ENCODE measurements at regions not wholly inside any gene's neighbourhood (a gene's known extent, or its start where the extent isn't known, plus 50 kb on each side); places are given as distances from the start of the nearest gene placed in this dataset.

DNA sequence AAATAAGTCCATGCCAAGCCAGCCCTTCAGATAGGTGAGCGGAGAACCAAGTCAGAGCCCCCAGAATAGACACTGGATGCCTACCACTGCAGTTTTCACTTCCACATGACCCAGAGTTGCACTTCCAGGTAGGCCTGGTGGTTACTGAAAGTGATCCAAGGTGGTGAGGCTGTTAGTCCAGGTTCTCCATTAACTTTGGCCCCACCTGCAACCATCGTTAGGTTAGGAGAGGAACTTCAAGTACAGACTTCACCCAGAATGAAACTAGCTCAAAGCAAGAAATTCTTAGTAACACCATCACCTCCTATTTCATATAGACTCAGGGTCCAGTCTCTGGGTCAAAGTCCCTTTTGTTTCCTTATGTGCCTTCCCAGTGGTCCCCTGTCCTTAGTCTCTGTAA, 293.1 kb upstream of the ID2 start:
- DNase-seq (ENCODE audit: low spot score): no peak
- no peak for ATAC-seq

DNA sequence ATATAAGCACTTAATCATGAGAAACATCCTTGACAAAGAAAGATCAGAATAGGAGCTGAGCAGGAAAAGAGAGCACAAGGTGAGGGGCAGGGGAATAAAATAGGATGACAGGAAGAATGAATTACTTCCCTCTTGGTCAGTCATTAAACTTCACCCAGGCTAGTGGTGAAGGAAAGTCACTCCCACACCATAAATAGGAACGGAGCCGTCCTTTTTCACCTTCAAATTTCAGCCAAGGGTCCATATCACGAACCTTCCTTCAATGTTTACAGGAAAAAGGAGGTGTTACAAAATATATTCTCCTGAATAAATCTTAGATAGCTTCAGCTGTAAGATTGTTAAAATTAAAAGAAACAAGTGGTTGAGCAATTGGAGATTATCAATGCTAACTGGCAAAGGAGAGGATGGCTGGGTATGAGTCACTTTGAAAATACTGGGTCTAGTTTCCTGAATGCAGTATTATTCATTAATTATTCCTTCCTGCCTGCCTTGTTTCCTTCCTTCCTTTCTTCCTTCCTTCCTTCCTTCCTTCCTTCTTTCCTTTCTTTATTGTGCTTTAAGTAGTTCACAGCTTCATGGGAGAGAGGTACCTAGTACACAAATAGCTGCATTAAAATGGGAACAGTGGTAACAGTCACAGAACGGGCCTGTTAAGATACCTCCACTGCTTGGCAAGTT, 292.3 kb upstream of the ID2 start:
- no peak for DNase-seq (ENCODE audit: low spot score)
- no peak for ATAC-seq

DNA sequence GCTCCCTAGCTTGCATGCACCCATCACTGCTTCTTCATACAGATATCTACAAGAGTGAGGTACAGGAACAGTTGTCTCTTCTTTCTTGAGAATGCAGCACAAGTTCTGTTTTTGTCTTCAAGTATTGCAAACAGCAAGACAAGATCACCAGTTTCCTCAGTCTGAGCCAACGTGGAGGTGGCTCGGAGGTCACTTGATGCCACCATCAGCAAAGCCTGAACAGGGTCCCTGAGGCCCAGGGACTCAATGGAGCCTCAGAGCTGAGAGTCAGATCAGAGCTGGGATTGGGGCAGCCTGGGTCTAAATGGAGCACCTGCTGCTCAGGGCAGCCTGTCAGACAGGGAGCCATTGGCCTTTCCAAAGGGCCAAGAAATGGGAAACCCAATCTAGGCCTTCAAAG, 290.7 kb upstream of the ID2 start:
- DNase-seq (ENCODE audit: low spot score) (no peak), ATAC-seq (no peak)

GRCh38 chr2:8391584-8391983, 290.3 kb upstream of the ID2 start:
- no peak for DNase-seq (ENCODE audit: low spot score)

GRCh38 chr2:8392098-8392866, 289.6 kb upstream of the ID2 start:
- DNase-seq (ENCODE audit: low spot score) (peak; percentile 85), ATAC-seq (peak; percentile 92)

More at GRCh38 chr2:8391584-8391983, 290.3 kb upstream of the ID2 start:
- ATAC-seq: no peak

DNA sequence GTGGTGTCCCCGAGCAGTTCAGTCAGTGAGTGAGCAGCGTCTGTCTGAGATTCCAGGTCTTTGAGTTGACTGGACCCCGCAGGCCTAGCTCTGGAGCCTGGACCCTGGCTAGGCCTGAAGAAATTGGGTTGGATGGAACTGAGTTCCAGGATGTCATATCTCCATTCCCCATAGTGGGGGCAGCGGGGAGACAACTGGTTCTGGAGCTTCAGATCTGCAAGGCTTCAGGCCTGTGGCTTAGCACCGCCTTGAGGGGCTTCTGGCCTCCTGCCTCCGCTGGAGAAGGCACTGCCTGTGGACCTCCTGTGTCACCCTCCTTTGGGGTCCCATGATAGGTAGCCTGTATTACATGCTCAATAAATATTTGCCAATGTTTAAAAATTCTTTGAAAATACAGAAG, 288.4 kb upstream of the ID2 start:
- DNase-seq (ENCODE audit: low spot score) (no peak), ATAC-seq (no peak)

- ATAC-seq (no peak), DNase-seq (ENCODE audit: low spot score) (no peak)
Observed at GRCh38 chr2:8394131-8394530, 287.7 kb upstream of the ID2 start.

DNA sequence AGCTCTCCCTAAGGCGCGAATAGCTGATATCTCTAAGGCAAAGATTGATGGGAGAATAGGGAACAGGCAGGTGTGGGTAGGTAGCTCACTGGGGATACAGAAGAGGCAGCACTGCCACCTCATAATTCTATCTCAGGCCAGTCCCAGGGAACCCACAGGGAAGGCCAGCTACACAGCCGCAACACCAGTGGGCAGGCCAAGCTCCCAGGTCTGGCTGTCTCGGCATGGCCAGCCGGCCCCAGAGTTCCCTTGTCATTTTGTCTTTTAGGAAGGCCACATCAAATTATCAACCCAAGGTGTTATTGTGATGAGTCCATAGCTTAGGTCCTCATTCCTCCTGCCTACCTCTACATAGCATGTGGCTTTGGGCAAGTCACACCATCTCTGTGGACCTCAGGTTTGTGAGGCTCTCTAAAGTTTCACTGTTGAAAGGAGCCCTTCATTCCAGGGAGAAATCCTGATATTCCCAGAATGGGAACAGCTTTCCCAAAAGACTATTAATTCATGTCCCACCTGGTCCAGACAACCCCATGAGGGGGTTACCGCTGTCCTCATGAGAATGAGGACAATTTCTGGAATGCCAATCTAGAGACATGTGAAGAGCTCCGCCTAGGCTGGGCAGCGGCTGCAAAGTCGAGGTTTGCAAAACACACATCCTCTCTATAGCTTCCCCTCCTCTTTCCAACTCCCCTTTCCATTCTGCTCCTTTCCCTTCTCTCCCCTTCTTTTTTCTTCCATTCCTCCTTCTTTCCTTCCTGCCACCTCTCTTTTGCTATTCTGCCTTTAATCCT, 287.1 kb upstream of the ID2 start:
- no peak for DNase-seq (ENCODE audit: low spot score)
- no peak for ATAC-seq

DNA sequence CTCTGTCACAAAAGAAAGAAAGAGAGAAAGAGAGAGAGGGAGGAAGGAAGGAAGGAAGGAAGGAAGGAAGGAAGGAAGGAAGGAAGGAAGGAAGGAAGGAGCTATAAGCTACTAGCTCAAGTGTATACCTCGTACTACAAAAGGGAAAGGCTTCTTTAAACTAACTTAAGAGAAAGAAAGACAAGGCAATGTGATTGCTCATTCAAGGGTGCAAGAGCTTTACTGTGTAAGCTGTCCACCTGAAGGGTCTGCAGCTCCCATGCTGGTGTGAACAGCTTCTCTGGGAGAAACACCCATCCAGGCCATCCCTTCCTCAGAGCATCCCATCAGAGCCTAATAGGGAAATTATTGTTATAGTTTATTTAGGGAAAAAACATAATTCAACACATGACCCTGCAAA, 286.1 kb upstream of the ID2 start:
- ATAC-seq: no peak
- no peak for DNase-seq (ENCODE audit: low spot score)

GRCh38 chr2:8398040-8398668, 283.7 kb upstream of the ID2 start:
- no peak for ATAC-seq
- DNase-seq (ENCODE audit: low spot score): no peak

GRCh38 chr2:8399731-8400130, 282.1 kb upstream of the ID2 start:
- ATAC-seq (no peak), DNase-seq (ENCODE audit: low spot score) (no peak)

DNA sequence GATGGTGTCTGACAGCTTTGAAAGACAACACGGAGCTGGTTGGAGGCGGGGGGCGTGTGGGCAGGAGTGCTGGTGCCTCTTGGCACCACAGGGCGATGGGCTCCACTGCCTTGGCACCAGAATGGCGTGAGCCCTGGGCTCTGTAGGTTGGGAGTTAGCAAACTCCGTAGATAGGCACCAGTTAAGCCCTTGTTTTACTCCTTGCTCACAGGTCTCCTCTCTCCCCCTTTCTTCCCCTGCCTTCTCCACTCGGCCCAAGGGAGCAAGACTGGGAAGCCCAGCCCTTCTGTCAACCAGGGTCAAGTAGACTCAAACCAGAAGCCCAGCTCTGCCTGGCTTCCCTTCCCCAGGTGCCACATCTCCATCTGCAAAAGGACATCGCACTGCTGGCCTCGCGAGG, 281.7 kb upstream of the ID2 start:
- ATAC-seq: no peak

GRCh38 chr2:8402222-8402621, 279.6 kb upstream of the ID2 start:
- DNase-seq (ENCODE audit: low spot score) (peak; percentile 80), ATAC-seq (peak; percentile 81)

More for the DNA sequence above, 281.7 kb upstream of the ID2 start:
- DNase-seq (ENCODE audit: low spot score): no peak

GRCh38 chr2:8403876-8404275, 278.0 kb upstream of the ID2 start:
- ATAC-seq (peak; percentile 89), DNase-seq (ENCODE audit: low spot score) (peak; percentile 71)

DNA sequence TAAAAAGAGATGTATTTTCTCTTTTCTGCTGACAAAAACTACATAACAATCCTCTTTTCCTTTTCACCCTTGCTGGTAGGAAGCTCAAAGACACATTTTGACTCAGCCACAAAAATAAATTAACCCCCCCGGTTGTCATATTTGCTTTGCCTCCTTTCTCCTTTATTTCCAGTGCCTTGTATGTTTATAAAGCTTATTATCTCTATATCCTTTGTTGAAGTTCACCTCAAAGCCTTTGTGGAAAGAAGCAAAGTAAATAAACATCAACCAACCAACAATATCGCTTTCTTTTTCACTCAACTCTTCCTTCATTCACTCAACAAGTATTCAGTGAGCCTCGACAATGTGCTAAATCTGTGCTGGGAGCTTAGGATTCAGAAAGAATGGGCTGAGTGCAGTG, 276.5 kb upstream of the ID2 start:
- no peak for ATAC-seq

DNA sequence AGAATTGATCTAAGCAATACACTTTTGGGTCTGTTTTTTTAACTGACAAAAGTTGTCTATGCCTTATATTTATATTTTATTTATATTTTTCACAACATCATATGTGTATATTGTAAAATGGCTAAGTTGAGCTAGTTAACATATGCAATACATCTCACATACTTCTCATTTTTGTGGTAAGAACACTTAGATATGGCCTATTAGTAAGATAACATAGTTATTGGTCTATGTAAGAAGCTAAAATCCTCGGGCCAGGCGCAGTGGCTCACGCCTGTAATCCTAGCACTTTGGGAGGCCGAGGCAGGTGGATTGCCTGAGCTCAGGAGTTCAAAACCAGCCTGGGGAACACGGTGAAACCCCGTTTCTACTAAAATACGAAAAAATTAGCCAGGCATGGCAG, 275.6 kb upstream of the ID2 start:
- ATAC-seq: no peak
- no peak for DNase-seq (ENCODE audit: low spot score)

More for the DNA sequence above, 276.5 kb upstream of the ID2 start:
- no peak for DNase-seq (ENCODE audit: low spot score)

DNA sequence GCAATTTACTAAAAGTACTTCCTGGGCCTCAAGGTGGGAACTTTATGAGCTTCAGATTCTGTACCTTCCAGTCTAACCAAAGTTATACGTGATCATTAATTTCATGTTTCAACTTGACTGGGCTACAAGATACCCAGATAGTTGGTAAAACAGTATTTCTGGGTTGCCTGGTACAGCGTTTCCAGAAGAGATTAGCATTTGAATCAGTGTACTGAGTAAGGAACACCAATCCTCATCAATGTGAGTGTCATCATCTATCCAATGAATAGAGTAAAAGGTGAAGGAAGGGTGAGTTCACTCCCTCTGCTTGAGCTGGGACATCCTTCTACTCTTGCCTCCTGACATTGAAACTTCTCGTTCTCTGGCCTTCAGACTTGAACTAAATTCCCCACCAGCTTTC, 274.5 kb upstream of the ID2 start:
- no peak for DNase-seq (ENCODE audit: low spot score)
- ATAC-seq: no peak

DNA sequence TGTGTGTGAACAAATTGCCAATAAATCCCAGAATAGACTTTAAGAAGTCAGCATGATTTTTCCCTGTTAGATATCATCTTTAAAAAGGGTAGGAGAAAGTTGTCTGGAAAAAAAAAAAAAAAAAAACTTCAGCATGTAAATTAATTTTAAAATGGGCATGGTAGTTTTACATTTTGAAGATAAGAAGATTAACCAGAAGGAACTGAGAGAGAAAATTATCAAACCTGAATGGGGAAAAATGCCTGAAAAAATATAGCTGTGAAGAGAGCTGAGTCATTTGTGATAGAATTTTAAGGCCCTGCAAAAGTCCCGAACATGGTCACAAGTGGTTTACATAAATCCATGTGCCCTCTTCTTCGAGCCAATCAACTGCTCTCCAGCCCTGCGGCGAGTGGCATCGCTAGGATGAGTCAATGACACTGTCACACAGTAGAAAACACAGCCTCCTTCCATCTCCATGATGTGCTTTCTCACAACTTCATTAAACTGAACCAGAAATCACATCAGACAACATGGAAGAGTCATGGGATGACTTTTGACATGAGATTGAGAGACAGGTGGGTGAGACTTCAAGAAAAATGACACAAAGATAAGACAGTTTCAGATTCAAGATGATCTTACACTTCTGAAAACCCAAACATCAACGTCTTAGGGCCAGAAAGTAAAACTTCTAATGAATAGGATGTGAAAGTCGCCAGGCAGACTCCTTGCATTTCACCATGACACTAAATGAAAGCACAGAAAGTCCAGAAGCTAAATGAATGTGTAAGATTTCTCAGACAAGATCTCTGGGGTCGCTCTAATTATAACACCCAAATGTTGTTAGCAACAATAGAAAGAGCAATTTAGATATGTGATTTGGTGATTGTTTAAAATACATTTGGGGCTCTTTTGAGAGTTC, 273.0 kb upstream of the ID2 start:
- DNase-seq (ENCODE audit: low spot score) (no peak), ATAC-seq (no peak)

DNA sequence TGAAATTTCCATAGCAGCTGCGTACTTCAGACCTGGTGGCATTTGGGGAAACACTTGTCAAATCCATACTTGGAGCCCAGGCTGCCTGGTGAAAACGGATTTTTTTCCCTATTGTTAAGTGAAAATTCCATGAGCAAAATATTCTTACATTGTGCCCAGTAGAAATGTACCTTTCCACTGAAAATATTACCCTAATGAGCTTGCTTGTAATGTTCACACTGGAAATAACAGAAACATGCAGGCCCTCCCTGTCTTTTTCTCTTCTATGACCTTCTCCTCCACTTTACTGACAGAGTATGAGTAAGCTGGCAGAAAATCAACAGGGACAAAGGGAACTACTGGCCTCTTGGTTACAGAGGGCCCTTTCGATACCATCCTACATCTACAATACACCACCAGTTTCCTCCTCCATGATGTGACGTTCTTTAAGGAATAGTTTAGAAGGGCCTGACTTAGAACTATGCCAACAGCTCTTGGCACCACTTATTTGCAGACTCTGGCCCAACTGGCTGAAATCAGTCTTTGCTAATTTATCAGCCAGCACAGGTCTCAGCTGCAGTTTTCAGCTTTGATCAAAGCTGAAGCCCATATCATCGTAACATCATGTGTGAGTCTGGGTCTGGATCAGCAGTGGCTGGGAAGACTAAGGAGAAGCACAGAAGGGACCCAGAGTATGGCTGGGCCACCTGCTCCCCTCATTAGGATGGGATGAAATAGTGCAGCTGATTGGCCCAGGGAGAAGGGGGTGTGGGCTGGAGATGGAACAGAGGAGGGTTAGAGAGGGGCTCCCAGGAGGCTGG, 272.2 kb upstream of the ID2 start:
- DNase-seq (ENCODE audit: low spot score) (no peak), ATAC-seq (peak; percentile 53)
